ENCODE measurements at regions not wholly inside any gene's neighbourhood (a gene's known extent, or its start where the extent isn't known, plus 50 kb on each side); places are given as distances from the start of the nearest gene placed in this dataset.

GRCh38 chr5:124801551-124801950, 55.1 kb upstream of the ZNF608 start:
- TF ChIP-seq CTCF (conservative IDR thresholded peaks at IDR 0.05; ENCODE audit: low read depth, low read length), result no peak
- no peak for TF ChIP-seq EZH2 (IDR thresholded peaks at IDR 0.05; ENCODE audit: low read length, unreplicated experiment)
- TF ChIP-seq EZH2phosphoT487 (IDR thresholded peaks at IDR 0.05; ENCODE audit: borderline replicate concordance, low read length), result no peak
